Gastrocnemius medialis (tissue), 4 donors: ENCODE measurements at regions not wholly inside any gene's neighbourhood (a gene's known extent, or its start where the extent isn't known, plus 50 kb on each side); places are given as distances from the start of the nearest gene placed in this dataset.

ENCODE experiments used
- CTCF ChIP-seq, 5 experiments: fragments of 450-650 bp in 3 of 5; fragments of 200-600 bp in 2 of 5; sonication (generic) in 2 of 5; IDR thresholded peaks in 4 of 5; conservative IDR thresholded peaks in 1 of 5; 1 replicate in 4 of 5; 2 replicates in 1 of 5; pipeline ENCODE4 v1.5.1; 2016 to 2019; ENCODE audit warnings: antibody characterized with exemption in 5 of 5, mild to moderate bottlenecking in 3 of 5, moderate library complexity in 3 of 5
- POLR2A ChIP-seq, 2 donors: fragments of 450-650 bp; IDR thresholded peaks; one replicate each; pipeline ENCODE4 v1.6.1; 2017; ENCODE audit warnings: antibody characterized with exemption in 2 of 2, mild to moderate bottlenecking in 2 of 2, moderate library complexity in 2 of 2

- no peak for TF ChIP-seq POLR2A (IDR thresholded peaks at IDR 0.05)
- no peak for TF ChIP-seq CTCF (IDR thresholded peaks at IDR 0.05 in 4 of 5, conservative IDR thresholded peaks at IDR 0.05 in 1 of 5)
Observed at GRCh38 chr4:61044837-61045236, 155.3 kb upstream of the ADGRL3 start.
